LHCN-M2 (cell line): ENCODE measurements at regions not wholly inside any gene's neighbourhood (a gene's known extent, or its start where the extent isn't known, plus 50 kb on each side); places are given as distances from the start of the nearest gene placed in this dataset.

Source experiments
- DNase-seq: peaks from one replicate; pipeline ENCODE4 v3.0.0-alpha.2; 2012; ENCODE audit warnings: low read depth

DNA sequence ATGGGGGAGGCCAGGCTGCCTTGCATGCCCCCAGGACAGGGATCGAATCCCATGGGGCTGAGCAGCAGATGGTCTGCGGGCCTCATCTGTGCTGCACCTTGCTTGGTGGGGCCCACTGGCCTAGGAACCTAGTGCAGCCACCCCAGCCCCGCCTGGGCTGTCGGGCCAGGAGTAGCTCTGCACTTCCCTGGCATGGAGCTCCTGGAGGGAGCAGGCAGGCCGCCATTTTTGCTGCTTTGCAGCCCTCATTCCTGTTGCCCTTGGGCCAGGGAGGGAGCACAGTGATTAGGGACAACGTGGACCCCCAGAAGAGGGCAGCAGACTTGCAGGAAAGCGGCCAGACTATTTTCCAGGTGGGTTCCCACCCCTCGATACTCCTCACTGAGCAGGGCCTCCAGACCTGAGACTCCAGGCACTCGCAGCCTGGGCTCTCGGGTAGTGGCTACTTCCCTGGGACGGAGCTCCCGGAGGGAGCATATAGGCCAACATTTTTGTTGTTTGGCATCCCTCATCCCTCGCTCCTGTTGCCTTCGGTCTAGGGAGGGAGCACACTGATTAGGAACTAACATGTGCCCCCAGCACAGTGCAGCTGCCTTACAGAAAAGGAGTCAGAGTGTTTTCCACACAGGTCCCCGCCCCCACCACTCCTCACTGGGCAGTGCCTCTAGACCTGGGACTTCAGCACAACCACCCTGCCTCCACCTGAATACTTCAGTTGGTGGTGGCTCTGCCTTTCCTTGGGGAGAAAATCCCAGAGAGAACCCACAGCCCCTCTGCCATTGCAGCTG lies 99.5 kb downstream of the MAIP1 start:
- DNase-seq, result no peak

DNA sequence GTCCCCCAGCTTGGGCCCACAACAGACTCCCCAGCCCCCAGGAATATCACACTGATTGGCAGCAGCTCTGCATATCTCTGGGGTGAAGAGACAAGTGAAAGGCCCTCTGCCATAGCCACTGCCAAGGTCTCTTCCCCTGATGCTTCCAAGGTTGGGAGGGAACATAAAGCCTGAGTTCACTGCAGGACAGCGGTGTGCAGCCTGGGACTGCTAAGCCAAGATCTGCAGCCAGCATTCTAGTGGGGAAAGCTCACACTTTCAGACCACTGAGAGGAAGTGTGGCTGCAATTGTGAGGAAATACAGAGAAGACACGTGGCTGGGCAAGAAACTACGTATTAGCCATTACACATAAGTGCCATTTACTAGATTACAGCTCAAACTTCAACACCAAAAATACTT lies 100.7 kb downstream of the MAIP1 start:
- DNase-seq, result no peak

DNA sequence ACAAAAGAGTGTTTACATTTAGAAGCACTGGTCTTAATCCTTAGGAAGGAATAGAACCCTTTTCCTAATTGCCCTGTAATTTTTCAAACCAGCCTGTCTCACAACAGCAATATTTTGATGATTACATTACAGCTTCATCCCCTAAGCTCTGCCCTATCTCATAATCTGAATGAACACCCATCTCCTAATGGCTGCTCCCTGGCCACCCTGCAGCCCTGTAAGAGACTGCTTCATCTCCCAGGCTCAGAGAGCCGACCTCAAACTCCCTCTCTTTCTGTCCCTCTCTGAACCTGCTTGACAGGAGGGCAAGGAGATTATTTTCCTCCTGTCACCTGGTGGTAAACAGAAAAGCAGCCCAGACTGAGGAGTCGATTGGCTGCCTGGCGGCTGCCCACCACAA lies 107.8 kb downstream of the MAIP1 start:
- DNase-seq, result no peak

DNA sequence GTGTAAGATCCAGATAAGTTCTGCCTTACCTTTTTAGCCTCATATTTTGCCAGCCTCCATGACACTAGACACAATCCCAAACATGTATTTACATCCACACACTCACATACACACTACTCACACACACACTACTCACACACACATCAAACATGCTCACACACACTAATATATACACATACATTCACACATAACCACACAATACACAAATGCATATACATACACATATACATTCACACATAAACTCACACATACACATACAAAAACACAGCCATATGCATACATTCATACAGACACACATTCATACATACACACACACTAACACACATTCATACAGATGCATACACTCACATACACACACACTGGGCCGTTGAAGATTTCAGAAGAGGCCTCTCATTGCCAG lies 109.5 kb downstream of the MAIP1 start:
- no peak for DNase-seq

DNA sequence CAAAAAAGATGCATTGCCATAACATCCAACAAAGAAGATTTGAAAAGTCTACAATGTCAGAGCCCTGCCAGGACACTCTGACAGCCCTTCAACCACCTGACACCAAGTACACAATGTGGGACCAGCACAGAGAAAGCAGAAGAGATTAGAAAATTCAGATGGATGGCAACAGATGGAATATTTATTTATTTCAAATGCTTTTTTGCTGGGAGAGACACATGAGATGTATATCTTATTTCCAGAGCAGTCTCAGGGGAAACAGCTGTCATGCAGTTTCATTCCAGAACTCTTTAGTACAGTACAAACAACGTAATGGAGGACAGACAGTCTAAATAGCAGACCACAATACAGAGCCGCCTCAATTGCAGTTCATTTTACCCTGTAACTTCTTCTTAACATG lies 110.1 kb downstream of the MAIP1 start:
- peak; percentile 98 for DNase-seq

DNA sequence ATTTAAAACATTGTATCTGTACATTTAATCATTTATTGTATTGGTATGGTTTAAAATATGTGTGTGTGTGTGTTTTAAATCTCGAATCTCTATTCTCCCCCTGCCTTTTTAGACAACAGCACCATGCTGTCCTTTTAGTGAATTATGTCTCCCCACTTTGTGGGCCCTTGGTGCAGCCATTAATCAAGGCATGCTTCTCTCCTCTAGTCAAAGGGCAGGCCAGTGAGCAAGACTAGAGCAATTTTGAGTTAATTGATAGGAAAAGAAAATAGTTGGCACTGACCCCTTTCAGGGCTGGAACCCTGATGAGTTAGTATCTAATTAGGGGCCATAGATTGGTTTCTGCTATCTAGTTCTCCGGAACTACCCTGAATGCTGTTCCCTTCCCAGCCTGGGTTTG lies 111.0 kb downstream of the MAIP1 start:
- no peak for DNase-seq

DNA sequence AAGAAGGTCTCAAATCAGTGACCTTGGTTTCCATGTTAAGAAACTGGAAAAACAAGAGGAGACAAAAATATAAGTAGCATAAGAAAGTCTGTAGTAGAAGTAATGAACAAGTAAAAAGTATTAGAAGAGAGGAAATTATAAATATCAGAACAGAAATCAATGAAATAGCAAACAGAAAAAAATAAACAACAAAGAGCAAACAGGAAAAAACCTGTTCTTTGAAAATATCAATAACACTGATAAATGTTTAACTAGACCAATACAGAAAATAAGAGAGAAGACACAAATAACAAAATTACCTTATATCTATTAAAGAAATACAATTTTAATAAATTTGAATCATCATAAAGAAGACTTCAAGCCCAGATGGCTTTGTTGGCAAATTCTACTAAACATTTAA lies 113.3 kb downstream of the MAIP1 start:
- no peak for DNase-seq

DNA sequence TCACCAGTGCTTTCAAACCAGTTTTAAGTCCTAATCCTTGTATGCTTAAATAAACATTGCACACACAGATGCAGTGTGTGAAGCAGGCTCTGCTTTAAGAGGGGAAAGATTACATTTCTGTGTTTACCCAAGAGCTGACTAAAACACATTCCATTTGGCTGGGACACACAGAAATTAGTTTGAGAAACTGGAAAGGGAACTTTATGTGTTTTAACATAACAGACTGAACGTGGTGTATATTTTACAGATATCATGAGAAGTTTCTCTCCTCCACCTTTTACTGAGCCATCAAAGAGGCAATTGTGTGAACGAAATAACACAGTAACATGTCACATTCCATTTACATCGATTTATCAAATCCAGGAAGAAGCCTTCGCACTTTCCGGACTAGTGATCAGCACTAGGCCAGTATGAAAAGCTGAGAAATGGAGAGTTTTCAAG lies 121.8 kb downstream of the MAIP1 start:
- peak; percentile 90 for DNase-seq

DNA sequence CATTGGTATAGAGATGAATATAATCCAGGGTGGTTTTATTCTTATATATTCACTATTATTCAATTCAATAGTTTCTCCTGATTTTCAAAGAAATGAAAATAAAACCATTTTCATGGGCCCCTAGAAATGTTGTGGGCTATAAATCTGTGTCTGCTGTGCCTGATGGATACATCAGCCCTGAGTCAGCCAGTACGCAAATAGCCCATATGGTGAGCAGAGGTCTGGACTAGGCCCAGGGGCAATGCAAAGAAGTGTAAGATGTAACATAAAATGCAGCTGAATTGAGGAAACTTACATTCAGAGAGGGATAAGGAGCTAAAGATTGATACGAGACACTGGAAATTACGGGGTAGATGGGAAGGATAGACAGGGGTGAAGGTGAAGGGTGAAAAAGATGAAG lies 122.5 kb downstream of the MAIP1 start:
- peak; percentile 34 for DNase-seq

DNA sequence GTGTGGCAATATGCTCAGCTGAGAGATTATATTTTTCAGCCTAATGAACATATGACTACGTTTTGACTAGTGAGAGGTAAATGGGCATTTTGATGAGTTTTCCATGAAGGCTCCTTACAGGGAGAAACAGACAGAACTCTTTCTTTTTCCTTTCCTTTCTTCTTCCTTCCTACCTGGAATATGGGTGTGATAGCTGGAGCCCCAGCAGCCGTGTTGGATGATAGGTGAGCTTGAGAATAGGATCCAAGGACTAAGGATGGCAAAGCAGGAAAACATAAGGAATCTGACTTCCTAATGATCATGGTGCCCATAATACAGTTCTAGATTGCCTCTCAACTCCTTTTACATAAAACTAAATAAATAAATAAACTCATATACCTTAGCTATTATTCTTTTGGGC lies 124.0 kb downstream of the MAIP1 start:
- DNase-seq, result no peak

DNA sequence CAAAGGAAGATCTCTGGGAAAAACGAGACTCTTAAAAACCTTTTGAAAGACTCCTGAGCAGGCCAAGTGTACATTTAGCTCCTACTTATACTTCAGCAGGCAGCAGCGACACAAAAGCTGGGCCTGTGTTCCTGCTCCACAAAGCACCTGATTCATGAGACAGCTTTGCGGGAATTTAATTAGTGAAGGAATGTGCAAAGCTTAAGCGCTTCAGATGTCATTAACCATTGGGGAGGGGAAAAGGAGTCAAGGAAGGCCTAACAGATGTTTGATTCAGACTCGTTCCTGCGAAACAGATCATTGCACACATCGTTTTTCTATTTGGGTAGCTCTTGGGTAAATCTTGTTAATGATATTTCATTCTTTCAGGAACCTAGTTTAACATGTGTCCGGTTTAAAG lies 125.9 kb downstream of the MAIP1 start:
- no peak for DNase-seq

DNA sequence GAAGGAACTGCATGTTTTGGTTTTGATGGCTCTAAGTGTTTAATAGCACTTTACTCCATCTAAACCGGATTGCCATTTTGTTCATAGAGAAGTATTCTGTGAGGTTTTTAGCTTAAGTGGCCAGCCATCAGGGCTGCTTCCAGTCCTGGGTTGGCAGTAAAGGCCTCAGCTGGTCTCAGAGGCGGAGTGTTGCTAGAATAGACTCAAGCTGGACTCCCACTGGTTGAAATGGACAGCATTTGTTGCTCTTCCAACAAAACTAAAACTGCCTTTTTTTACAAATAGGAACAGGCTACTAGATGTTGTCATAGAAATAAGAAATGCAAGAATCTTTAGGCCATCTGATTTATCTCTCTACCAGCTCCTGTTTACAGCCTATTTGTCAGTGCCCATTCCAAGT lies 126.4 kb downstream of the MAIP1 start:
- DNase-seq, result no peak

DNA sequence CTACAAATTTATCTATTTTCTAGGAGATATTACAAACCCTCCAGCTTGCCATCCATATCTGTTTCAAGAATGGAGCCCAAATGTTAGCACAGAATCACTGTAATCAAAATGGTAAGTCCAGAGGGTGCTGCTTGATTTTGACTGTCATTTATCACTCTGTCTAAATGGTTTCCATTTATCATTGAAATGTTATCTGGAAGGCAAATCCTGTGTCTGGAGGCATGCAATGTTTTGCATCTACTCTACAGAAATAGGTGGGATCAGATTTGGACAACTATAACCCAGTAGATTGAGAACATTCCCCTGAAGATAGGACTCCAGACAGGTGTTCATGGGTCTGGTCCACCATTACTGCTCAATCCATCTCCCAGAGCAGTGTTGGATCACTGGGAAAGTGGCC lies 128.7 kb downstream of the MAIP1 start:
- DNase-seq, result no peak

DNA sequence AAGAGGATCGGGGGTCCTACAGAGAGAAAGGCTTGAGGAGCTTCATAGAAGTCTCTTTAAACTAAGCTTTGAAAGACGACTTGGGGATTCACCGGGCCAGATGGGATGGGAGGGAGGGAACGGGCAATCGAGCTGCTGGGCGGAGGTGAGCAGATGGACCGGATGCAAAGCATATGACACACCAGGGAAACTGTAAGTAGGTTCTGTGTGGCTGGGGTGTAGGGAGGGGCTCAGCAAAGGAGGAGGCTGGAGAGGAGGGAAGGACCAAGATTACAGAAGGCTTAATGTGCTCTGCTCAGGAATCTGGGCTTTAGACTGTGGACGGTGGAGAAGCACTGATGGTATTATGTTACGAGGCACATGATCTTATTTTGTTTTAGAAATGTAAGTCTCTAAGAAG lies 131.5 kb downstream of the MAIP1 start:
- DNase-seq, result no peak

DNA sequence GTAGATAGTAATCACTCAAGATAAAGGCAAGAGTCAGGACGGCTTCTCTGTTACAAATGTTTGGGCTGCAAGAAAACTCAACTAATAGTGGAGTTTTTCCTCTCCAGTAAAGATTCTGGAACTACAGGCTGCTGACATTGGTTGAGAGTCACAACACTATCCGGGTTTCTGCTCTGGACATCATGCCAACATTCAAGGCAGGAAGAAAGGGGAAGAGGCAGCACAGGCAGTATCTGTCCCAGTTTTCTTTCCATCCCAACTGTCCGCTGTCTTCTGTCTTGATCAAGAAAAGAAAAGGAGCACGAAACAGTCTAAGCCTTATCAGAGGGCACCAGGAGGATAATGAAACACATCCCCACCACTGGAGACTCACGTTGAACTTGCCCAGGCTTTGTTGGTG lies 132.1 kb downstream of the MAIP1 start:
- DNase-seq, result no peak

DNA sequence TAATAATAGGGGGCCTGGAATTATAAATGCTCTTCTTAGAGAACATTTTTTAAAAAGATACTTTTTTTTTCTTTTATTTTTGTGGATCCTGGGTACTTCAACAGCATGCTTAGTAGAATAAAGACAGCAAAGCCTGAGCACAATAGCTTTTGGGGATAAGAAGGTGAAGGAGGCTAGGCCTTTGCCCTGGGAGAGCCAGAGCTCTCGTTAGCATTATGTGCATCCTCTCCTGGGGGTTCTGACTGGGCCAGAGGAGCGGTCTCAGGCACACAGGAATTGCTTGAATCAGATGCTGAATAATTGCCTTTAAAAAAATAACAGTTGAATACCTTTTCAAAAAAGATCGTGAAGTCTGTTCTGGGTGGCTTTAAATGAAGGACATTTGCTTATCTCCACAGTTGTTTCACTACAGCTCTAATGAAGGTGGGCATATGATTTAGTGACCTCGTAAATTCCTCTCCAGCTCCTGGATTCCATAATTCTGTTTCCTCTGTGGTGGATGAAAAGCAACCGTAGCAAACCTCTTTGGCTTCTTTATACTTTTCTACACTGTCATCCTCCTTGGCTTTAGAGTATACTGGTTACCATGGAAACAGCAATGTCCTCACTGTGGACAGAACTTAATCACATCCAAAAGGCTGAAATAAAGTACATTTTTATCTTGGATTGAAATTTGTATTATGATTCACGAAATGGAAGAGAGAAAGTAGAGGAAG lies 133.8 kb downstream of the MAIP1 start:
- DNase-seq, result peak; percentile 41

DNA sequence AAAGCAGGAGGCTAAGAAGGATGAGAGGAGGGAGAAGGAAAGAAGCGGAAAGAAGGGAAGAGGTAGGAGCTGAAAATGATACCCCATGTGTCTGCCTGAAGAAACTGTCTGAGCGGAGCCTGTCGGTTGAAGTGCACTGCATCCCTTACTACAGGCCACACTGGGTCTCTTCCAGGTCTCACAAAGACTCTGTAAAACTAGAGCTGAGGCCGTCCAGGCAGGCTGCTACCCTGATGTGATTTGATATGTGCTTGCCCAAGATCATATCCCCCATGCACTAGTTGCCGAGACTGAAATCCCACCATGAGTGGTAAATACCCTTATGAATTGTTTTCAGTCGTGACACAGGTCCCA lies 134.4 kb downstream of the MAIP1 start:
- no peak for DNase-seq

DNA sequence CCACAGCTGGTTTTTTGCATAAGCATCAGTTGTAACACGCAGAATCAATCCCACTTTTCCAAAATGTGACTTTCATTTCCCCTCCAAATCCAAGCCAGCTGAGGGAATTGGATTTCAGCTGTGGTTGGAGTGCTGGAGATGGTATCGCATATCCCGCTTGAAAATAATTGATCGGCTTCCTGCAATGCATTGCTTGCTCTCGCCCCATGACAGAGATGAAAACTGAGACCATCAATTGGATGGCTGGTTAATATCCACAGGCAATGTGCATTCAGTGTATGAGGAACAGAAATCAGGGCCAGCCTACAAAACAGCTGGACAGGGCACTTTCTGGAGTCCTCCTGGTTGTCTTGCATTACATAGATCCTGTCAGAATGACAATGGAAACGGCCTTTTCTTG lies 135.3 kb downstream of the MAIP1 start:
- no peak for DNase-seq

DNA sequence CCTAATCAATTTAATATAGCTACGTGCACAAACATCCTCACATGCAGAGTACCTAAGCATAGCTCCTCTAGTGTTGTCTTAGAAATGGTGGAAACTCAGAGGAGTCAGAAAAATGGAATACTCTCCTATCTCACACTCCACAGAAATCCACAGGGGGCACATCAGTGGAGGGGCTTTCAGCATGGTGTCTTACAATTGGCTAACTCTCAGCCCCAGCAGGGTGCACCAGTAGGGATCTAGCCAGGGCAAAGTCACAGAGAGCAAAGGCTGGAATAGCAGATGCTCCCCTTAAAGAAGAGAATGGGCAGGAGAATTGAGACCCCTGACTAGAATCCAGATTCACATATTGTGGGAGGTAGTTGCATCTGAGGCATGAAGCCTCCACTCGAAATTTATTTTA lies 135.7 kb downstream of the MAIP1 start:
- no peak for DNase-seq

DNA sequence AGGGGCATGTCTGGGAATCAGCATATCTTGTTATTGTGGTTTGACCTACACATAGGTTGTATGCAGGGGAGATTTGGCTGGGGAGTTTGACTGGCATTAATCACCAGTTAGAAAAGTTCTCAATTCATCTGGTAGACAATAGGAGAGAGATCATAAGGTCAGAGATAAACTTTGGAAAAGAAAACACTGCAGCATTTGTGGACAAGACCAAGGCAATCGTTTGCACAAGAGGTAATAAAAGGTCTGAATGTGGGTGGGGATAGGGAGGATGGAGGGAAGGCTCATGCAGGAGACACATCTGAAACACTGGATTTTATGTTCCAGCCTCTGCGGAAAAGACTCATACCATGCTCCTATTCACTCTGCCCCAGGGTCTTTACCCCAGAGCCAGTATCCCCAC lies 136.9 kb downstream of the MAIP1 start:
- DNase-seq, result no peak

DNA sequence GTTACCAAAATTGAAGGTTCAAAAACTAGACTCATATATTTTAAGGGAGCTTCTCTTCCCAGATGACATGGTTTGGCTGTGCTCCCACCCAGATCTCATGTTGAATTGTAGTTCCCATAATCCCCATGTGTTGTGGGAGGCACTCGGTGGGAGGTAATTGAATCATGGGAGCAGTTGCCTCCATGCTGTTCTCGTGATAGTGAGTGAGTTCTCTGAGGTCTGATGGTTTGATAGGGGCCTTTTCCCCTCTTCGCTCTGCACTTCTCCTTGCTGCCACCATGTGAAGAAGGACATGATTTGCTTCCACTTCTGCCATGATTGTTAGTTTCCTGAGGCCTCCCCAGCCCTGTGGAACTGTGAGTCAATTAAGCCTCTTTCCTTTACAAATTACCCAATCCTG lies 140.1 kb downstream of the MAIP1 start:
- DNase-seq, result no peak

DNA sequence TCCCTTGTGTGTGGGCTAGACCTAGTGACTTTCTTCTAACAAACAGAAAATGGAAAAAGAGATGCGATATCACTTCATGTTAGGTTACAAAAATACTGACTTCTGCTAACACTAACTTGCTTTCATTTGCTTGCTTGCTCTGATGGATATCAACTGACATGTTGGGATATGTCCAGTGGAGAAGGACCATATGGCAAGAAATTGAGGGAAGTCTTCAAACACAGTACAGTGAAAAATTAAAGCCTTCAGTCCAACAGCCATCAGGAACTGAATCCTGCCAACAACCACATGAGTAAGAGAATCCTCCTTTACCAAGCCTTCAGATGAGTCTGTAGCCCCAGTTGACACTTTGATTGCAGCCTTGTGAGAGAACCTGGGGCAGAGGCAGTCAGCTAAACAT lies 143.9 kb downstream of the MAIP1 start:
- DNase-seq, result no peak

DNA sequence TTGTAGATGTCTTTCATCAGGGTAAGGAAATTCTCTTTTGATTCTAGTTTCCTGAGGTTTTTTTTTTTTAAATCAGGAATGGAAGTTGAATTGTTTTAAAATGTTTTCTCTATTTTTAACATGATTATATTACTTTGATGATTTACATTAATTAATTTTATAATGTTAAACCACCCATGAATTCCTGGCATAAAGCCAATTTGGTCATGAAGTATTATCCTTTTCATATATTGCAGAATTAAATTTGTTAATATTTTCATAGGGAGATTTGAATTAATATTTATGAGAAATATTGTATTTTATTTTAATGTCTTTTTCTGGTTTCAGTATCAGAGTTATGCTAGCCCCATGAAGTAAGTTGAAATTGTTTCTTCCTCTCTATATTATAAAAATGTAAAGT lies 144.6 kb downstream of the MAIP1 start:
- DNase-seq, result no peak

DNA sequence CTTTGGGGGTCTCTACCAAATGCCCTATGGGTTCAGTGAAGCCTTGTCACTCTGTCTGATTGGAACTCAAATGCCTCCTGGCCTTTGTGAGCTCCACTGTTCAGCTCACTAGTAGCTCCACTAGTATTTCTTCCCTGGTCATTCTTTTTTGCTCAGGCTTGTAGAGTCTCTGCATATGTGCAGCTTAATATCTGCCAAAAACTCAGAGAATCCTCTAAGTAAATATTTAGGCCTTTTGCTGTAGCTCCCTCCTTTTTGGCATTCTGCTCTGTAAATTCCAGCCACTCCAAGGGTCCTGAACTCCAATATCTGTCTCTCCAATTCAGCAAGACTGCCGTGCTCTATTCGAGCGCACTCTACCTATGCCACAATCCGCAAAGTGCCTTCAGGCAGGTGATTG lies 146.5 kb downstream of the MAIP1 start:
- no peak for DNase-seq
